Large intestine (tissue), 3 donors: ENCODE measurements at regions not wholly inside any gene's neighbourhood (a gene's known extent, or its start where the extent isn't known, plus 50 kb on each side); places are given as distances from the start of the nearest gene placed in this dataset.

ENCODE experiments used
- DNase-seq, 2 donors: peaks; one replicate each; pipeline versions ENCODE4 v3.0.0 to v3.0.0-alpha.2; 2013
- H3K27ac ChIP-seq: one replicate; pipeline ENCODE4 v1.5.1; 2013; ENCODE audit warnings: low read length
- H3K27me3 ChIP-seq: 2 replicates; pipeline ENCODE4 v1.6.1; 2013; ENCODE audit warnings: low read length; ENCODE audit not compliant: control insufficient read depth, insufficient read depth
- H3K36me3 ChIP-seq: 2 replicates; pipeline ENCODE4 v1.6.1; 2013; ENCODE audit warnings: low read length; ENCODE audit not compliant: control insufficient read depth, insufficient read depth
- H3K4me1 ChIP-seq: one replicate; pipeline ENCODE4 v1.6.1; 2013; ENCODE audit warnings: low read length; ENCODE audit not compliant: control insufficient read depth, insufficient read depth
- H3K4me3 ChIP-seq: one replicate; pipeline ENCODE4 v1.5.1; 2013; ENCODE audit warnings: low read length
- H3K9me3 ChIP-seq: one replicate; pipeline ENCODE4 v1.6.1; 2013; ENCODE audit warnings: mild to moderate bottlenecking, low read depth, low read length, moderate library complexity; ENCODE audit not compliant: control insufficient read depth
- WGBS: methylation state at CpG from one replicate; pipeline ENCODE4 v1.1.5; 2013; ENCODE audit warnings: low lambda C conversion rate; ENCODE audit not compliant: insufficient coverage; 5-methylcytosine and 5-hydroxymethylcytosine counted together

DNA sequence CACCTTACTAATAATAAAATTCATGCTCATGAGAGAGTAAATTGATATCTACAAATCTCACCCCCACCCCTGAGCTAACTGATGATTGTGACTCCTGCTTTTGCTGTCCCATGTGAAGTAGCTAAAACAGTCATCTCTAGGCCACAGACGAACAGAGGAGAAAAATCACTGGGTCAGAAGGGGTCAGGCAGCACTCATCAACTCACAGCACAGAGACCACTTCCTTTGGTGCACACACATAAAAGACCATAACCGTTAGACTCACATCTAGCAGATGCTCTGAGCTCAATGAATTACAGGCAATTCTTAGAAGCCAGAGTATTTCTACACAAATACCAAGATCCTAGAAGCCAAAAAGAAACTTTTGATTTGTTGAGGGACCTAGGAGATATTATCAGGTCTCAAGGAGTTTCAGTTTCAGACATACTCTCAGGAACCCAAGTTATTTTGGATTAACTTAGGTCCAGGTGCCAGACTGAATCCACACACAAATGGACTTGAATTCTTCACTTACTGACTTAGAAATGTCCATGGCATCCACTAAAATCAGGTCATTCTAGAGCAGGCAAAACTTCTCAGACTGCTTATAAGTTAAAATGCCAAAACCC is 65.0 kb upstream of the TES start:
- no peaks in the 10 kb centered on the region for H3K36me3 ChIP-seq
- no peak overlapping the region for H3K4me3 ChIP-seq
- DNase-seq: no peak
- H3K9me3 ChIP-seq: no peaks in the 10 kb centered on the region
- no peaks in the 10 kb centered on the region for H3K4me1 ChIP-seq
- 60% methylated on average over 1 of the region's 2 CpGs for WGBS
- H3K27ac ChIP-seq: no peak overlapping the region
- H3K27me3 ChIP-seq: no peaks in the 10 kb centered on the region

DNA sequence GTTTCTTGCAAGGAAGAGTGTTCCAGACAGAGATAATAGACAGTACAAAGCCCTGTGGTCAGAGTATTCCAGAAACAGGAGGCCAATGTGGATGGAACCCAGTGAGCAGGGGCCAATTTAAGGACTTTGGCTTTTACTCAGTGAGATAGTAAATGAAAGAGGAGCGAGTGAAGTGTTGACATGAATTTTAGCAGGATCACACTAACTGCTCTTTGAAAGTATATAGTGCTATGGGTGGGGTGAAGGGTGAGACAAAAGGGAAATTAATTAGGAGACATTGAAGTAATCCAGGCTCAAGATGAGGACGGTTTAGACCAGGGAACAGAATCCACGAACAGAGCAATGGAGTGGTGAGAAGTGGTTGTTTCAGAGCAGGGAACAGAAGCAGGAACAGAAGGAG is 62.2 kb upstream of the TES start:
- no peaks in the 10 kb centered on the region for H3K4me1 ChIP-seq
- no peak overlapping the region for H3K4me3 ChIP-seq
- no peak for DNase-seq
- no peaks in the 10 kb centered on the region for H3K27me3 ChIP-seq
- 69% methylated on average over 3 of the region's 3 CpGs for WGBS
- no peak overlapping the region for H3K27ac ChIP-seq
- no peaks in the 10 kb centered on the region for H3K36me3 ChIP-seq
- H3K9me3 ChIP-seq: no peaks in the 10 kb centered on the region

DNA sequence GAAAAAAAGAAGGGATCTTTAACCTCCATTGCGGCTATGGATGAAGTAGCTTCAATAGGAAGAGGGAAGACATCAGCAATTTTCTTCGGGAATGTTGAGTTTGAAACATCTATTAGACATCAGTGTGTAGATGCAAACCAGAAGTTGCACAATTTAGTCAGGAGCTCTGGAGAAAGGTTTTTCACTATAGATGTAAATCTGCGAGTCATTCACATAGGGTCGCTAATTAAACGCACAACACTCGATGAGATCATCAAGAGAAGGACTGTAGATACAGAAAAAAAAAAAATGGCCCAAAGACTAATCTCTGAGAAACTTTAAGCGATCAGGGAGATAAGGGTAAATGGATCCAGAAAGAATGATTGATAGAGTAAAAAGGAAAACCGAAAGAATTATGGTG is 61.7 kb upstream of the TES start:
- H3K27me3 ChIP-seq: no peaks in the 10 kb centered on the region
- no peak overlapping the region for H3K27ac ChIP-seq
- H3K9me3 ChIP-seq: no peaks in the 10 kb centered on the region
- no peaks in the 10 kb centered on the region for H3K36me3 ChIP-seq
- H3K4me1 ChIP-seq: no peaks in the 10 kb centered on the region
- WGBS: 86% methylated on average over 6 of the region's 8 CpGs
- no peak overlapping the region for H3K4me3 ChIP-seq
- DNase-seq: no peak

DNA sequence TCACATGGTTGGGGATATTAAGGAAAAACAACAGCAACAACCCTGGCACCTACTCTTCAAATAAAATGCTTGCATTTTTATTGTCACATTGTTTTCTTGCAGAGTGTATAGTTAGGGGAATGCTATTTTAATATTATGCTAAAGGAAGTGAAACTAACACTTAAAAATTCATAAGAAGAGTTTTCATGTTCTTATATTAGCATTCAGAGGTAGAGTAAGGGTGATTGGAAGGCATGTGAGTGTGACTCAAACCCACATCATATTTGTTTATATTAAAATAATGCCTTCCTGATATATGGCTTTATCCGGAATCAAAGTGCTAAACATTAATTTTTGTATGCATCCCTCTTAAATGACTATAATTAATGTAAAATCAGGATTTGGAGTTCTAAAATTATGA is 59.8 kb upstream of the TES start:
- H3K4me3 ChIP-seq: no peak overlapping the region
- no peak for DNase-seq
- H3K4me1 ChIP-seq: no peaks in the 10 kb centered on the region
- no peaks in the 10 kb centered on the region for H3K36me3 ChIP-seq
- no peaks in the 10 kb centered on the region for H3K27me3 ChIP-seq
- WGBS: no CpG with 5 or more reads among the region's 1 CpG
- no peaks in the 10 kb centered on the region for H3K9me3 ChIP-seq
- H3K27ac ChIP-seq: no peak overlapping the region

DNA sequence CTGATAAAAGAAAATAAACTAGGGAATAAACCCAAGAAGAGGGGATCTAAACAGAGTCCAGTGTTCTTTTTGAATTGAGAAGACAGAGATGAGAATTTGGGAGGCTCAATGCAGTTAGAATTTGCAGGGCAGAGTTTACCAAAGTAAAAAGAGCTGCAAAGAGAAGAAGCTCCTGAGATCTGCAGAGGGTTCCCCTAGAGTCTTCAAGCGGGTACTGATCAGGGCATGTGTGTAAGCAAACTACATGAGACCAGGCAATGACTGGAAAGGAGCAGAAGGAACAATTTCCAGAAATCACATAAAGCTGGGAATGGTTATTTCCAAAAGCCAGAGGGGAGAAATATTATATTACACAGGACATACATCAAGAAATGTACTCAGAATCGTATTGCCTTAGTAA is 58.1 kb upstream of the TES start:
- 92% methylated on average over 2 of the region's 2 CpGs for WGBS

DNA sequence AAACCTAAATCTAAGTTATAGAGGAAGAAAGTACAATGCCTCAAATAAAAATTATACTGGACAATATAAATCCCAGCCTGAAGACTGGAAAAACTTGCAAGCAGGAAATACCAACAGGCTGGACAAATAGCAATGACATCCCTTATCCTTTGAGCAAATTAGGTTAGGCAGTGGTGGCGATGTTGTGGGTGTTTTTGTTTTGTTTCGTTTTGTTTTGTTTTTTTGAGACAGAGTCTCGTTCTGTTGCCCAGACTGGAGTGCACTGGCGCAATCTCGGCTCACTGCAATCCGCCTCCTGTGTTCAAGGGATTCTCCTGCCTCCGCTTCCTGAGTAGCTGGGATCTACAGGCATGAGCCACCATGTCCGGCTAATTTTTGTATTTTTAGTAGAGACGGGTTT is 57.3 kb upstream of the TES start:
- no CpG with 5 or more reads among the region's 9 CpGs for WGBS
- Histone ChIP-seq H3K27me3 (no peaks in the 10 kb centered on the region), H3K4me3 (no peak overlapping the region), H3K36me3 (no peaks in the 10 kb centered on the region), H3K4me1 (no peaks in the 10 kb centered on the region), H3K9me3 (no peaks in the 10 kb centered on the region), H3K27ac (no peak overlapping the region)
- DNase-seq: no peak

More for the DNA sequence above, 58.1 kb upstream of the TES start:
- H3K27ac ChIP-seq: no peak overlapping the region
- DNase-seq: no peak
- H3K9me3 ChIP-seq: no peaks in the 10 kb centered on the region
- no peak overlapping the region for H3K4me3 ChIP-seq
- no peaks in the 10 kb centered on the region for H3K27me3 ChIP-seq
- no peaks in the 10 kb centered on the region for H3K4me1 ChIP-seq
- no peaks in the 10 kb centered on the region for H3K36me3 ChIP-seq

DNA sequence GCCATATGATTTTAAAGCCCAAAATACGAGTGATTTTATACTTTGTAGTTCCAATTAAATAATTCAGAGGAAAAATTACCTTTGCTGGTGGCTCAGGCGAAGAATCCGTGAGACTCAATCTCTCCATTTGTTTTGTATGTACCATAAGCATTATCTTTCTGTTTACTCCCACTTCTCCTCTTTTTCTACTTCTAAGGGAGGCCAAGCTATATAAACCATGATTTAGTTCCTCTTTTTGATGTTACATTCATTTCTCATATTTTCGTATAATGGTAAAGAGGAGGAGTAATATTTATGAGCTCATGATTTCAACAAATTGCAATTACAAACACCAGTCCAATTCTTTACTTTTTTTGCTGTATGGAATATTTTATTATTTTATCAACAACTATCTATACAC is 50.6 kb upstream of the TES start:
- Histone ChIP-seq H3K27me3 (no peaks in the 10 kb centered on the region), H3K4me3 (no peak overlapping the region), H3K9me3 (no peaks in the 10 kb centered on the region), H3K27ac (no peak overlapping the region), H3K4me1 (no peaks in the 10 kb centered on the region), H3K36me3 (no peaks in the 10 kb centered on the region)
- 97% methylated on average over 4 of the region's 4 CpGs for WGBS
- DNase-seq: no peak
